Liver (tissue), 8 donors: ENCODE measurements at regions not wholly inside any gene's neighbourhood (a gene's known extent, or its start where the extent isn't known, plus 50 kb on each side); places are given as distances from the start of the nearest gene placed in this dataset.

Experiments used
- DNase-seq: peaks from one replicate; pipeline ENCODE4 v3.0.0-alpha.2; 2017; ENCODE audit warnings: low spot score
- H3K27ac ChIP-seq, 2 donors: one replicate each; pipeline ENCODE4 v1.7.0; 2013; ENCODE audit warnings: inconsistent platforms in 2 of 2, low read length in 2 of 2, control low read depth in 1 of 2, low read depth in 1 of 2, mild to moderate bottlenecking in 1 of 2
- H3K27me3 ChIP-seq, 4 donors: one replicate each; pipeline versions ENCODE4 v1.6.1 to v1.7.0; 2013; ENCODE audit warnings: low read length in 3 of 4, inconsistent platforms in 1 of 4, mild to moderate bottlenecking in 1 of 4, moderate library complexity in 1 of 4; ENCODE audit not compliant: control insufficient read depth in 4 of 4, insufficient read depth in 4 of 4
- H3K36me3 ChIP-seq, 4 donors: one replicate each; pipeline versions ENCODE4 v1.6.1 to v1.7.0; 2013; ENCODE audit warnings: low read length in 3 of 4, mild to moderate bottlenecking in 3 of 4, low read depth in 1 of 4, moderate library complexity in 1 of 4; ENCODE audit not compliant: control insufficient read depth in 4 of 4, insufficient read depth in 3 of 4
- H3K4me1 ChIP-seq, 4 donors: one replicate each; pipeline versions ENCODE4 v1.6.1 to v1.7.0; 2013; ENCODE audit warnings: low read length in 3 of 4, mild to moderate bottlenecking in 3 of 4, moderate library complexity in 1 of 4; ENCODE audit not compliant: control insufficient read depth in 4 of 4, insufficient read depth in 4 of 4
- H3K4me3 ChIP-seq, 3 donors: one replicate each; pipeline versions ENCODE4 v1.6.1 to v1.7.0; 2013; ENCODE audit warnings: low read length in 3 of 3, control low read depth in 1 of 3, low read depth in 1 of 3, mild to moderate bottlenecking in 1 of 3
- H3K9ac ChIP-seq, 2 donors: one replicate each; pipeline ENCODE4 v1.7.0; 2013; ENCODE audit warnings: low read length in 2 of 2, mild to moderate bottlenecking in 2 of 2, moderate library complexity in 2 of 2, control low read depth in 1 of 2, low read depth in 1 of 2
- H3K9me3 ChIP-seq, 4 donors: one replicate each; pipeline versions ENCODE4 v1.6.1 to v1.7.0; 2013; ENCODE audit warnings: low read length in 3 of 4; ENCODE audit not compliant: control insufficient read depth in 4 of 4
- ATF3 ChIP-seq: IDR thresholded peaks from 2 replicates; pipeline ENCODE4 v1.6.1; 2016; ENCODE audit warnings: antibody characterized with exemption
- CTCF ChIP-seq: fragments of 150-350 bp; IDR thresholded peaks from 2 replicates; pipeline ENCODE4 v1.5.1; 2017; ENCODE audit warnings: improper control_type of control experiment, low read depth, low read length; ENCODE audit not compliant: missing input control
- EGR1 ChIP-seq, 2 donors: IDR thresholded peaks; 2 replicates each; pipeline ENCODE4 v1.6.1; 2016 to 2018; ENCODE audit warnings: antibody characterized with exemption in 2 of 2, low read depth in 2 of 2
- FOXA1 ChIP-seq: IDR thresholded peaks from 2 replicates; pipeline ENCODE4 v1.6.1; 2016; ENCODE audit warnings: antibody characterized with exemption
- FOXA2 ChIP-seq: IDR thresholded peaks from 2 replicates; pipeline ENCODE4 v1.6.1; 2016; ENCODE audit warnings: antibody characterized with exemption
- GABPA ChIP-seq, 2 donors: IDR thresholded peaks in 1 of 2; conservative IDR thresholded peaks in 1 of 2; 2 replicates each; pipeline ENCODE4 v1.6.1; 2016; ENCODE audit warnings: antibody characterized with exemption in 2 of 2, mild to moderate bottlenecking in 1 of 2, moderate library complexity in 1 of 2
- HNF4A ChIP-seq, 2 donors: conservative IDR thresholded peaks; 2 replicates each; pipeline ENCODE4 v1.6.1; 2016; ENCODE audit warnings: antibody characterized with exemption in 2 of 2, mild to moderate bottlenecking in 2 of 2
- HNF4G ChIP-seq: IDR thresholded peaks from 2 replicates; pipeline ENCODE4 v1.6.1; 2016; ENCODE audit warnings: antibody characterized with exemption
- JUND ChIP-seq, 2 donors: IDR thresholded peaks; 2 replicates each; pipeline ENCODE4 v1.6.1; 2016; ENCODE audit warnings: antibody characterized with exemption in 2 of 2
- MAX ChIP-seq: IDR thresholded peaks from 2 replicates; pipeline ENCODE4 v1.6.1; 2016; ENCODE audit warnings: antibody characterized with exemption
- NR2F2 ChIP-seq: IDR thresholded peaks from 2 replicates; pipeline ENCODE4 v1.6.1; 2016; ENCODE audit warnings: antibody characterized with exemption
- RAD21 ChIP-seq, 2 donors: IDR thresholded peaks; 2 replicates each; pipeline ENCODE4 v1.6.1; 2016; ENCODE audit warnings: antibody characterized with exemption in 2 of 2, mild to moderate bottlenecking in 2 of 2
- REST ChIP-seq: IDR thresholded peaks from 2 replicates; pipeline ENCODE4 v1.6.1; 2016; ENCODE audit warnings: antibody characterized with exemption, mild to moderate bottlenecking
- RXRA ChIP-seq, 2 donors: IDR thresholded peaks; 2 replicates each; pipeline ENCODE4 v1.6.1; 2017 to 2018; ENCODE audit warnings: antibody characterized with exemption in 2 of 2, mild to moderate bottlenecking in 1 of 2
- SP1 ChIP-seq: IDR thresholded peaks from 2 replicates; pipeline ENCODE4 v1.6.1; 2018; ENCODE audit warnings: antibody characterized with exemption, mild to moderate bottlenecking
- TAF1 ChIP-seq: conservative IDR thresholded peaks from 2 replicates; pipeline ENCODE4 v1.6.1; 2016; ENCODE audit warnings: antibody characterized with exemption, mild to moderate bottlenecking
- YY1 ChIP-seq: IDR thresholded peaks from 2 replicates; pipeline ENCODE4 v1.6.1; 2016; ENCODE audit warnings: antibody characterized with exemption, mild to moderate bottlenecking
- ZBTB33 ChIP-seq: IDR thresholded peaks from 2 replicates; pipeline ENCODE4 v1.6.1; 2016; ENCODE audit warnings: antibody characterized with exemption
- WGBS: extraction: QIAGEN DNeasy Blood & Tissue Kit; methylation state at CpG from one replicate; pipeline ENCODE4 v1.1.7; 2013; 5-methylcytosine and 5-hydroxymethylcytosine counted together
- donor health status: healthy.
- donor health status: healthy.
- donor health status: healthy.
- donor health status: healthy.
- donor health status: healthy.

GRCh38 chr9:89866701-89867100 lies 261.9 kb downstream of the GADD45G start:
- H3K9me3 ChIP-seq = no peaks in the 10 kb centered on the region
- no peak overlapping the region for H3K4me3 ChIP-seq
- TF ChIP-seq REST = no peak
- TF ChIP-seq TAF1 = no peak
- no peak for TF ChIP-seq NR2F2
- TF ChIP-seq HNF4A (conservative IDR thresholded peaks at IDR 0.05) = no peak
- no peak for TF ChIP-seq RXRA (IDR thresholded peaks at IDR 0.05)
- no peak for TF ChIP-seq JUND (IDR thresholded peaks at IDR 0.05)
- no peak for TF ChIP-seq YY1
- TF ChIP-seq EGR1 (IDR thresholded peaks at IDR 0.05; ENCODE audit: low read depth in 2 of 2) = no peak
- no peak for TF ChIP-seq RAD21 (IDR thresholded peaks at IDR 0.05)
- no peak for TF ChIP-seq CTCF
- no peak for TF ChIP-seq ATF3
- TF ChIP-seq HNF4G = no peak
- TF ChIP-seq MAX = no peak
- no peak for TF ChIP-seq SP1
- TF ChIP-seq FOXA1 = no peak
- no peak for TF ChIP-seq GABPA (IDR thresholded peaks at IDR 0.05 in 1 of 2, conservative IDR thresholded peaks at IDR 0.05 in 1 of 2)
- no peak for TF ChIP-seq ZBTB33
- WGBS = 87% methylated on average over 3 of the region's 3 CpGs
- H3K4me1 ChIP-seq = no peaks in the 10 kb centered on the region
- no peaks in the 10 kb centered on the region for H3K36me3 ChIP-seq
- H3K27ac ChIP-seq = no peak overlapping the region
- no peaks in the 10 kb centered on the region for H3K27me3 ChIP-seq
- no peak overlapping the region for H3K9ac ChIP-seq
- no peak for DNase-seq

GRCh38 chr9:89868100-89868499 lies 263.3 kb downstream of the GADD45G start:
- no peak overlapping the region for H3K4me3 ChIP-seq
- TF ChIP-seq REST = no peak
- TF ChIP-seq FOXA1 = no peak
- TF ChIP-seq NR2F2 = no peak
- no peak for TF ChIP-seq EGR1 (IDR thresholded peaks at IDR 0.05; ENCODE audit: low read depth in 2 of 2)
- no peak for TF ChIP-seq MAX
- TF ChIP-seq HNF4G = no peak
- no peak for TF ChIP-seq SP1
- TF ChIP-seq JUND (IDR thresholded peaks at IDR 0.05) = no peak
- no peak for TF ChIP-seq FOXA2
- TF ChIP-seq CTCF = no peak
- H3K27ac ChIP-seq = no peak overlapping the region
- H3K9ac ChIP-seq = no peak overlapping the region
- H3K36me3 ChIP-seq = no peaks in the 10 kb centered on the region
- no peak for DNase-seq
- no peaks in the 10 kb centered on the region for H3K4me1 ChIP-seq
- WGBS = 78% methylated on average over 4 of the region's 4 CpGs
- H3K27me3 ChIP-seq = no peaks in the 10 kb centered on the region
- no peaks in the 10 kb centered on the region for H3K9me3 ChIP-seq
